K562 (cell line): ENCODE measurements at regions not wholly inside any gene's neighbourhood (a gene's known extent, or its start where the extent isn't known, plus 50 kb on each side); places are given as distances from the start of the nearest gene placed in this dataset.

Experiments
- ARID2 ChIP-seq: fragments of 450-650 bp; IDR thresholded peaks from 2 replicates; pipeline ENCODE4 v1.6.1; 2017; ENCODE audit warnings: antibody characterized with exemption, mild to moderate bottlenecking
- BCOR ChIP-seq: fragments of 450-650 bp; IDR thresholded peaks from 2 replicates; pipeline ENCODE4 v1.6.1; 2016
- CBX3 ChIP-seq, 2 experiments: IDR thresholded peaks; 1 replicate in 1 of 2; 2 replicates in 1 of 2; pipeline ENCODE4 v1.6.1; 2012; ENCODE audit warnings: inconsistent platforms in 2 of 2, low read length in 2 of 2, borderline replicate concordance in 1 of 2, control low read depth in 1 of 2
- ETV1 ChIP-seq: fragments of 450-650 bp; conservative IDR thresholded peaks from 2 replicates; pipeline ENCODE4 v1.6.1; 2016; ENCODE audit warnings: missing genetic modification characterization, control low read depth, low read depth, missing compliant biosample characterization
- EZH2 ChIP-seq: IDR thresholded peaks from 2 replicates; pipeline ENCODE4 v1.6.1; 2012; ENCODE audit warnings: low read depth, mild to moderate bottlenecking, inconsistent platforms, low read length, borderline replicate concordance
- GABPA ChIP-seq: fragments of 200-800 bp; sonication (Bioruptor generic); conservative IDR thresholded peaks from 2 replicates; pipeline ENCODE4 v1.6.1; 2016; ENCODE audit warnings: low read depth, missing genetic modification characterization, missing compliant biosample characterization
- GTF2F1 ChIP-seq: IDR thresholded peaks from 2 replicates; pipeline ENCODE4 v1.6.1; 2011; ENCODE audit warnings: low read depth, low read length, improper control_type of control experiment
- HDAC8 ChIP-seq: fragments of 450-650 bp; IDR thresholded peaks from 2 replicates; pipeline ENCODE4 v1.6.1; 2016; ENCODE audit warnings: mild to moderate bottlenecking, missing genetic modification characterization, moderate library complexity, missing compliant biosample characterization
- LARP7 ChIP-seq: fragments of 450-650 bp; IDR thresholded peaks from 2 replicates; pipeline ENCODE4 v1.6.1; 2016
- MCM3 ChIP-seq: fragments of 450-650 bp; IDR thresholded peaks from 2 replicates; pipeline ENCODE4 v1.6.1; 2016
- MEIS2 ChIP-seq: fragments of 450-650 bp; IDR thresholded peaks from 2 replicates; pipeline ENCODE4 v1.6.1; 2014; ENCODE audit warnings: mild to moderate bottlenecking; ENCODE audit not compliant: partially characterized antibody
- NEUROD1 ChIP-seq: fragments of 150-350 bp; IDR thresholded peaks from 2 replicates; pipeline ENCODE4 v1.6.1; 2014; ENCODE audit warnings: borderline replicate concordance, low read length, low read depth; ENCODE audit not compliant: partially characterized antibody
- NR0B1 ChIP-seq: fragments of 450-650 bp; IDR thresholded peaks from one replicate; pipeline ENCODE4 v1.6.1; 2018; ENCODE audit warnings: mild to moderate bottlenecking, moderate library complexity; ENCODE audit not compliant: partially characterized antibody
- PHF8 ChIP-seq: fragments of 200-600 bp; sonication (generic); IDR thresholded peaks from 2 replicates; pipeline ENCODE4 v1.6.1; 2012; ENCODE audit warnings: mixed run types, mild to moderate bottlenecking, inconsistent platforms, low read length, moderate library complexity, borderline replicate concordance
- RAD21 ChIP-seq, 2 experiments: fragments of 250-450 bp in 1 of 2; fragments of 450-650 bp in 1 of 2; sonication (Bioruptor Pico) in 1 of 2; formaldehyde crosslinking in 1 of 2; IDR thresholded peaks in 1 of 2; conservative IDR thresholded peaks in 1 of 2; 2 replicates each; pipeline versions ENCODE4 v1.4.0 to v1.8.0; 2020 to 2022; ENCODE audit warnings: mild to moderate bottlenecking in 2 of 2, moderate library complexity in 1 of 2
- RB1 ChIP-seq: fragments of 450-650 bp; IDR thresholded peaks from 2 replicates; pipeline ENCODE4 v1.6.1; 2017; ENCODE audit warnings: low read depth, mild to moderate bottlenecking
- RCOR1 ChIP-seq, 2 experiments: IDR thresholded peaks; 2 replicates each; pipeline ENCODE4 v1.6.1; 2012; ENCODE audit warnings: low read depth in 2 of 2, low read length in 2 of 2, borderline replicate concordance in 1 of 2, improper control_type of control experiment in 1 of 2
- SAFB ChIP-seq: fragments of 200-400 bp; formaldehyde crosslinking; IDR thresholded peaks from 2 replicates; pipeline ENCODE4 v1.6.1; 2017; ENCODE audit warnings: low read depth, low read length, borderline replicate concordance
- SP2 ChIP-seq: IDR thresholded peaks from 2 replicates; pipeline ENCODE4 v1.6.1; 2011; ENCODE audit warnings: mild to moderate bottlenecking, low read depth, low read length, moderate library complexity; ENCODE audit not compliant: poor library complexity, severe bottlenecking; ENCODE audit errors: extremely low read depth
- ZBTB8A ChIP-seq: fragments of 450-650 bp; IDR thresholded peaks from 2 replicates; pipeline ENCODE4 v1.6.1; 2018; ENCODE audit warnings: mild to moderate bottlenecking, moderate library complexity; ENCODE audit not compliant: partially characterized antibody
- ZBTB9 ChIP-seq: fragments of 450-650 bp; formaldehyde crosslinking; IDR thresholded peaks from 2 replicates; pipeline ENCODE4 v1.4.0; 2020; ENCODE audit warnings: mild to moderate bottlenecking, moderate library complexity
- ZC3H11A ChIP-seq: IDR thresholded peaks from 2 replicates; pipeline ENCODE4 v1.6.1; 2012; ENCODE audit warnings: low read depth, low read length, improper control_type of control experiment
- ZNF507 ChIP-seq: conservative IDR thresholded peaks from 2 replicates; pipeline ENCODE4 v1.6.1; 2017; ENCODE audit warnings: missing genetic modification characterization, missing compliant biosample characterization
- TF ChIP-seq, protein P1 (sequence below), 2 experiments: IDR thresholded peaks; 2 replicates each; pipeline ENCODE4 v1.6.1; 2011; ENCODE audit warnings: borderline replicate concordance in 1 of 2, control low read depth in 1 of 2, low read depth in 1 of 2, low read length in 1 of 2, mild to moderate bottlenecking in 1 of 2, mixed read lengths in 1 of 2, moderate library complexity in 1 of 2; ENCODE audit not compliant: insufficient read depth in 1 of 2, insufficient read length in 1 of 2, poor library complexity in 1 of 2, severe bottlenecking in 1 of 2; ENCODE audit errors: extremely low read depth in 1 of 2

DNA sequence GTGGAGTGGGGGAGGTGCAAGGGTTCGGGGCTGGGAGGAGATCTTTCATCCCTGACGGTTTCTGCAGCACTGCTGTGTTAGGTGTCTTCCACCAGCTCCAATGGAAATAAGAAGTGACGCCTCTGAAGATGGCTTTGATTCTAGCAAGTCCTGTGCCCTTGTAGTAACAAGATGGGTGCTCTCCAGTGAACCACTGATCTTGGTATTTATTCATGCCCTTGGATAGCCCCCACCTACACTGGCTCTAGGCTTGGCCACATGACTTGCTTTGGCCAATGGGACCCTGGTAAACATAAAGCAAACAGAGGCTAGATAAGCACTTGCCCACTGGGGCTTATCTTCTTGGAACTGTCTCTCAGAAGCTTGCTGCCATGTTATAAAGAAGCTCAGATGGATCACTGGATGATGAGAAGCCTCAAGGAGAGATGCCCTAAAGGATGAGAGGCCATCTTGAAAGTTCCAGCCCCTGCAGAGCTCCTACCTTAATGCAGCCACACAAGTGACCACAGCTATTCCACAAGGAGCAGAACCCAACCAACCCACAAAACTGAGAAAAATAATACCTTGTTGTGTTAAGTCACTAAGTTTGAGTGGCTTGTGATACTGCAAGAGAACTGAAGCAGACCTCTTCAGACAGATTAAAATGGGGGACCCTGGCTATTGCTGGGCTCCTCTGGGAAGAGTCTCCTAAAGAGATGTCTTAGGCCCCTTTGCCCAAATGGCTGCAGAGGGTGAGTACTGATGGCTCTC lies 137.9 kb downstream of the PDCD6IP start (continued):
- TF ChIP-seq ARID2 (no peak), ETV1 (tag) (no peak), RCOR1 (IDR thresholded peaks at IDR 0.05; ENCODE audit: borderline replicate concordance in 1 of 2, low read depth in 2 of 2, low read length in 2 of 2) (peak; percentile 32 to 88; a peak in 3 of 4 replicates), HDAC8 (tag) (no peak), ZBTB8A (no peak), PHF8 (peak; percentile 17; the same call in 1 of the 2 replicates), SAFB (no peak), RAD21 (CRISPR knock-in tag; conservative IDR thresholded peaks at IDR 0.05 in 1 of 2, IDR thresholded peaks at IDR 0.05 in 1 of 2) (no peak; a peak in 1 of 4 replicates), GABPA (tag) (no peak), ZC3H11A (no peak), EZH2 (no peak), ZNF507 (tag) (no peak), ZBTB9 (CRISPR knock-in tag) (peak; percentile 50; the same call in 1 of the 2 replicates), SP2 (no peak), GTF2F1 (no peak), NEUROD1 (no peak), MCM3 (no peak), BCOR (no peak), CBX3 (IDR thresholded peaks at IDR 0.05; ENCODE audit: borderline replicate concordance in 1 of 2, low read length in 2 of 2) (0 out of 3 replicates have a peak, but pooled peaks of 1 of the 2 experiments have one; percentile 2), RB1 (no peak), MEIS2 (peak; percentile 93), NR0B1 (no peak), LARP7 (no peak)
- TF ChIP-seq, protein P1, sequence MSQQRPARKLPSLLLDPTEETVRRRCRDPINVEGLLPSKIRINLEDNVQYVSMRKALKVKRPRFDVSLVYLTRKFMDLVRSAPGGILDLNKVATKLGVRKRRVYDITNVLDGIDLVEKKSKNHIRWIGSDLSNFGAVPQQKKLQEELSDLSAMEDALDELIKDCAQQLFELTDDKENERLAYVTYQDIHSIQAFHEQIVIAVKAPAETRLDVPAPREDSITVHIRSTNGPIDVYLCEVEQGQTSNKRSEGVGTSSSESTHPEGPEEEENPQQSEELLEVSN (IDR thresholded peaks at IDR 0.05; ENCODE audit: borderline replicate concordance in 1 of 2, extremely low read depth in 1 of 2, insufficient read depth in 1 of 2, insufficient read length in 1 of 2, low read depth in 1 of 2, low read length in 1 of 2, poor library complexity in 1 of 2, severe bottlenecking in 1 of 2), result no peak
